GM12875 (cell line): ENCODE measurements at regions not wholly inside any gene's neighbourhood (a gene's known extent, or its start where the extent isn't known, plus 50 kb on each side); places are given as distances from the start of the nearest gene placed in this dataset.
"Not testable (repeated sequence)": the region's sequence is repeated elsewhere in the genome, so short reads cannot be mapped to it uniquely, and the experiment has no call there.

Experiments used
- H3K4me3 ChIP-seq: one replicate; pipeline ENCODE4 v1.5.1; 2011; ENCODE audit warnings: low read depth, low read length, control low read depth
- CTCF ChIP-seq: IDR thresholded peaks from 2 replicates; pipeline ENCODE4 v1.5.1; 2011; ENCODE audit warnings: low read depth, mild to moderate bottlenecking, control low read depth, inconsistent platforms, low read length, moderate library complexity, borderline replicate concordance; ENCODE audit not compliant: insufficient read depth

GRCh38 chr12:131619106-131619642 is 91.7 kb upstream of the SFSWAP start:
- no peak overlapping the region for H3K4me3 ChIP-seq
- no peak for TF ChIP-seq CTCF

- H3K4me3 ChIP-seq: no peak overlapping the region
- no peak for TF ChIP-seq CTCF
These were observed 91.0 kb upstream of the SFSWAP start for GRCh38 chr12:131619736-131620506.

- no peak overlapping the region for H3K4me3 ChIP-seq
- no peak for TF ChIP-seq CTCF
These were observed 90.4 kb upstream of the SFSWAP start for GRCh38 chr12:131620520-131620919.

- TF ChIP-seq CTCF: no peak
- H3K4me3 ChIP-seq: no peak overlapping the region
These were observed 89.8 kb upstream of the SFSWAP start for GRCh38 chr12:131620946-131621681.

- H3K4me3 ChIP-seq: no peak overlapping the region
- no peak for TF ChIP-seq CTCF
These were observed 89.0 kb upstream of the SFSWAP start for GRCh38 chr12:131621701-131622421.

GRCh38 chr12:131622422-131622955 is 88.4 kb upstream of the SFSWAP start:
- no peak for TF ChIP-seq CTCF
- H3K4me3 ChIP-seq: no peak overlapping the region

GRCh38 chr12:131623404-131624368 is 87.2 kb upstream of the SFSWAP start:
- H3K4me3 ChIP-seq: not testable (repeated sequence)

GRCh38 chr12:131624369-131624739 is 86.5 kb upstream of the SFSWAP start:
- not testable (repeated sequence) for H3K4me3 ChIP-seq

GRCh38 chr12:131624756-131625501 is 86.0 kb upstream of the SFSWAP start:
- not testable (repeated sequence) for H3K4me3 ChIP-seq
